ENCODE measurements at regions not wholly inside any gene's neighbourhood (a gene's known extent, or its start where the extent isn't known, plus 50 kb on each side); places are given as distances from the start of the nearest gene placed in this dataset.

- TF ChIP-seq, protein P1, sequence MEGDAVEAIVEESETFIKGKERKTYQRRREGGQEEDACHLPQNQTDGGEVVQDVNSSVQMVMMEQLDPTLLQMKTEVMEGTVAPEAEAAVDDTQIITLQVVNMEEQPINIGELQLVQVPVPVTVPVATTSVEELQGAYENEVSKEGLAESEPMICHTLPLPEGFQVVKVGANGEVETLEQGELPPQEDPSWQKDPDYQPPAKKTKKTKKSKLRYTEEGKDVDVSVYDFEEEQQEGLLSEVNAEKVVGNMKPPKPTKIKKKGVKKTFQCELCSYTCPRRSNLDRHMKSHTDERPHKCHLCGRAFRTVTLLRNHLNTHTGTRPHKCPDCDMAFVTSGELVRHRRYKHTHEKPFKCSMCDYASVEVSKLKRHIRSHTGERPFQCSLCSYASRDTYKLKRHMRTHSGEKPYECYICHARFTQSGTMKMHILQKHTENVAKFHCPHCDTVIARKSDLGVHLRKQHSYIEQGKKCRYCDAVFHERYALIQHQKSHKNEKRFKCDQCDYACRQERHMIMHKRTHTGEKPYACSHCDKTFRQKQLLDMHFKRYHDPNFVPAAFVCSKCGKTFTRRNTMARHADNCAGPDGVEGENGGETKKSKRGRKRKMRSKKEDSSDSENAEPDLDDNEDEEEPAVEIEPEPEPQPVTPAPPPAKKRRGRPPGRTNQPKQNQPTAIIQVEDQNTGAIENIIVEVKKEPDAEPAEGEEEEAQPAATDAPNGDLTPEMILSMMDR (conservative IDR thresholded peaks at IDR 0.05): no peak
- no peak for TF ChIP-seq EZH2 (IDR thresholded peaks at IDR 0.05; ENCODE audit: low read depth)
These were observed 152.2 kb upstream of the UBL3 start for GRCh38 chr13:30002577-30002976.

Measured in PC-9 (cell line).